ENCODE measurements at regions not wholly inside any gene's neighbourhood (a gene's known extent, or its start where the extent isn't known, plus 50 kb on each side); places are given as distances from the start of the nearest gene placed in this dataset.
"Not testable (repeated sequence)": the region's sequence is repeated elsewhere in the genome, so short reads cannot be mapped to it uniquely, and the experiment has no call there.

DNA sequence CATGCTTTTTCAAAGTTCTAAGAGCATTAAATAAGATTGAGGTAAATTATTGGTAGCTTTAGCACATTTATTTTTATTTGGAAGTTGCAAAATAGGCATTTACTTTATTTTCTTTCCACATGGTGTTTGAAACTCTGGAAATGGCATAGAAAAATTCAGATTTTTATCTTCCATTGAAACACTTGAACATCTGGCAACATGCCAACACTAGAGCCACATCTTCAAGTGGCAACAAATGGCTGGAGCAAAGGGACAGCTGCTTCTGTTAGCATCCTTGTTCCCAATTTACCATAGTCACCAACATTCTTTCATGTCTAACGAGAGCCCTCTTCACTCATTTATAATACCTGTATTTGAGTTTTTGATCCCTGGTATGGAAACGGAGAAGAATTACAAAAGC is 539.9 kb downstream of the ZNF608 start:
- DNase-seq = no peak

DNA sequence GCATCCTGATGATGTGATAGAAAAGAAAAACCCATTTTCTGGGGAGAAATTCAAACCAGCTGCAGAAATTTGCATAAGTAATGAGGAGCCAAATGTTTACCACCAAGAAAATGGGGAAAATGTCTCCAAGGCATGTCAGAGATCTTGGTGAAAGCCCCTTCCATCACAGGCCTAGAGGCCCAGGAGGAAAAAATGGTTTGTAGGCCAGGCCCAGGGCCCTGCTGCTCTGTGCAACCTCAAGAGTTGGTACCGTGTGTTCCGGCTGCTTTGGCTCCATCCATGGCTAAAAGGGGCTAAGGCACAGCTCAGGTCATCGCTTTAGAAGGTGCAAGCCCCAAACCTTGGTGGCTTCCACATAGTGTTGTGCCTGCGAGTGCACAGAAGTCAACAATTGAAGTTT is 543.1 kb downstream of the ZNF608 start:
- no peak for DNase-seq

DNA sequence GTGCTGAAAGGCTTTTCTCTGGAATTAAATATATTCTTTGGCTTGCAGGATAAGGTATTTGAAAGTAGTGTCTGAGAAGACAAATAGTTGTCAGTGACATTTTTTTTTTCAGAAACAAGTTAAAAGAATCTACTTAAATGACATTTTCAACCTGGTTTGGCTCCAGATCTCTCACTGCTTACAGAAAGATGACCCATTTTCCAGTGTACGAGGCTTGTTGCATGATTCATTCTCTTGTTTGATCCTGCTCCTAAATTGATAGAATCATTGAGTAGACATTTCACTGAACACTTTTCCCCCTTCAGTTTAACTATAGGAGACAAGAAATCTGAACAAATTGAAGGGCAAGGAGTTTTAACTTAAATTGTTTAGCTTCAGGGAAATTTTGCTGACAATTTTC is 546.1 kb downstream of the ZNF608 start:
- no peak for DNase-seq

DNA sequence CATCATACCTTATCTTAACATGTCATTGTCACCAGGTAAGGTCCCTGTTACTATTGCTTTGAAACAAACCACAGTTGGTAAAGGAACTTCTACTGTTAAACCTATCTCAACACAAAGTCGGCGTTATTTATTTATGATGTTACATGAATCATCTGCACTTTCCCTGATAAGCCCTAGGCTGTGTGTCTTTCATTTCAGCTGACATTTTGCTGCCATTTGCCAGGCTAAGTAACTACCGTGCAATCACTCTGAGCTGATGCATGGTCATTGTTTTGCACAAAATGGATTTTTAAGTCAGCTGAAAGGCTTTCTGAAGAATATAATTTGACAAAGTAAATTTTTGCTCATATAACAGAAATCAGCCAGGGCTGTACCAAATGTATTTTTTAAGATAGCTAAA is 546.5 kb downstream of the ZNF608 start:
- DNase-seq = no peak

DNA sequence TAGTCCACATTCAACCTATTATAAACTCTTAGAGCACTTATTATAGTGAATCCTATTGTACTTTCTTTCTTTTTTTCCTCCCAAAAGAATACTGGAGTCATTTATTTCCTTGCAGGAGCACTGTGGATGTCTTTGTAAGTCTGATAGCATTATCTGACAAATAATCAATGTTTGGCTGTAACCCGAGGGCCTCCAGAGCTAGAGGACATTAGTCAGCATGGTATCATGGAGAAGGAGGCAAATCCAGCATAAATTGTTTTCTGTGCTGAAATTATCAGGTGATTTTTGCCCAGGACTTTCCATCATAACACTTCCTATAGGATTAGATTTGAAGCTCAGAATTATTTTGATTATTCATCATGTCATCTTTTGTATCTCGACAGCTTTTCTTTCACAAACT is 551.0 kb downstream of the ZNF608 start:
- no peak for DNase-seq

DNA sequence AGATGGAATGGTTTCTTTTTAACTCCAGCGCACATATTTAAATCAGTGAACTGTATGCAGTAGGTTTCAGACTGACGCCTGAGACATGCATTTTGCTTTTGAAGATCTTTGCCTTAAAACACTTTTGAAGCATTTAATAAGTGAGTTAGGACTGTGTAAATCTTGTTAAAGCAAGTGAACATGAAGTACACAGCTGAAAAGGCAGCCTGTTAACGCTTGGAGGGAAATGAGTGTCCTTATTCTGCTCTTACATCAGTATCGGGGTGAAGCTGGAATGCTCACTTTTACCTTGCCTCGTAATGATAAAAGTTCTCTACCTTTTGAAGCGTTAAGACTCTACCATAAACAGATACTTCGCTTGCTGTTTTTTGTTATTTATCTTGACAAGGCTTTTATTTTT is 552.2 kb downstream of the ZNF608 start:
- no peak for DNase-seq

DNA sequence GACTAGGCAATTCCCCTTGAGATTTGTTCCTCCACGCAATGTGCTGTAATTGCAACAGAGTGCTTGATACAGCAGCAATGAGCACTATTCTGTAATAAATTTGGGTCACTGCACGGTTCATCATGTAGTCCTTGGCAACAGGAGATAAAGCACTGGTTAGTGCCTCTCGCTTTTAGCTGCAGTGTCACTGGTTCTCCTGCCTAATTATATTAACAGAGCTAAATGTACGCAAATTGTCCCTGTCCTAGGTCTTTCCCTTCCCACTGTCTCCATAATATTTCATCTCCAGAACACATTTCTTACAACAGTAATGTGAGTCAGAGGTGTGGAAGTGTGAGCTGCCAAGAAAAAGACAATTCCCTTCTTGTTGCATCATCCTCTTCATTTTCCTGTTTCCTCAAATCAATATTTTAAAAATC is 553.1 kb downstream of the ZNF608 start:
- no peak for DNase-seq

DNA sequence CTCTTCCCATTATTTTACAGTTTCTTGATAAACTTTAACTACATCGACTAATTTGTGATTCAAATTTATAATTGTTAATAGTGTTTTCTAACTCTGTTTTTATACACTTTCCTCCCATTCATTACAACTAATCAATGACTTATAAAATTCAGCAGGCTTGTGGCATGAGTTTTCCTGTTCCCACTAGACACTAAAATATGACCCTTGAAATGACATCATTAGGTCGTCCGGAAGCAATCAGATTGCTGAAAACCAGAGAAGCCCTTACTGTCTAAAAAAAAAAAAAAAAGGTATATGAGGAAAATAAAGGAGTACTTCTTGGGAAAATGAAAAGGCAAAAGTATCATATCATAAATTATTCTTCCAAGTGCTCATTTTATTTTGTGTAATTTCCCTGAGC is 553.7 kb downstream of the ZNF608 start:
- DNase-seq = no peak

DNA sequence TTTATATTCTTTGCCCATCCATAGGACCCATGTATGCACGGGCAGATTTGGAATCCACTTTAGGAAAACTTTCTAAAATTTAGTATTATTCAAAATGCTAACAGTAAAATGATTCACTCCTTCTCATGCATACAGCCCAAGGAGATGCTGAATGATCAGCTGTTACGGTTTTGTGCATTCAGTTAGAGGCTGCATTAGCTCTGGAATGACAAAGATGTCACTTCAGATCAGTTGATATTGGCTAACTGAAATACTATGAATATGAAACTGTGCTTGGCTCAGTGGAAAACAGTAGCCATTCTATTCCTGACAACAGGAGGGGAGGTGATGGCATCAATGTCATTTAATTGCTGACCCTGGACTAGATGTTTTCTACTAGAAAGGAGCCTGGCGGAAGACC is 560.7 kb downstream of the ZNF608 start:
- DNase-seq = no peak

DNA sequence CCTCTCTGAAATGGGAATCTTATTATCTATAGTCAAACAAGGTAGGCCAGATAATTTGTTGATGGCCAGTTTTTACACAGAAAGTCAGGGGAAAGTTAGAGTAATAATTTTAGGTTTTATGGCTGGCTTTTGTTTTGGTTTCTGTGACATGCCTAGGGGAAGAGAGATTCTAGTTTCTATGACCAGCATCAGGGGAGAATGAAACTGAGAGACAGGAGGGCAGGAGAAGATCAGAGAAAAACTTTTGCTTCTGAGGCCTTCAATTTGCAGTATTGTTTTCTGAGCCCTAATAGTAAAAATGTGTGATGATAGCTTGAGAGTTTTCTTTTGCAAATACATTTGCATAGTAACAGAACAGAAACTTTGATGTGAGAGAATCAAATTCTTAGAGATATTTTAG is 564.3 kb downstream of the ZNF608 start:
- no peak for DNase-seq

DNA sequence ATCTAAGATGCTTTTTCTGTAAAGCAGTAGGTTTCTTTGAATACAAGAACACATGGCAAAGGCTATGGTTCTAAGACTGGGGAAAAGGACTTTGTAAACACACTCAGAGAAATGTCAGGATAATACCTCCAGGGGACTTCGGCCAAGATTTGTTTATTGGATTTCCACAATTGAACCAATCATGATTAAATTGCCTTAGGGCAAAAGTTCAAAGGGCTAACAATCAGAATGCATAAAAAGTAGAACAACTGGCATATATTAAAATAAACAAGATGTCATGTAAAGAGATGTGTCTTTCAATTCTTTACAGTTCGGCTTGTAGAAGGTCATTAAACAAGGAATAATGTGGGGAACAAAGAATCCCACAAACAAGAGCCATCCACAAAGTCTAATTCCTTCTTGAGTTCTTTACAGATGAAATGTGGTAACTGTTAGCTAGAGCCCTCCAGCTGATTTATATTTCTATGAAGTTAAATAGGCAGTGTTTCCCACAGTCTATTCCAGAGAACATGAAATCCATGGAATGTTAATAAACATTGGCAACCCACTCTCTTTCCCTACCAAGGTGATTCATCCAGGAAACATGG is 565.5 kb downstream of the ZNF608 start:
- no peak for DNase-seq

DNA sequence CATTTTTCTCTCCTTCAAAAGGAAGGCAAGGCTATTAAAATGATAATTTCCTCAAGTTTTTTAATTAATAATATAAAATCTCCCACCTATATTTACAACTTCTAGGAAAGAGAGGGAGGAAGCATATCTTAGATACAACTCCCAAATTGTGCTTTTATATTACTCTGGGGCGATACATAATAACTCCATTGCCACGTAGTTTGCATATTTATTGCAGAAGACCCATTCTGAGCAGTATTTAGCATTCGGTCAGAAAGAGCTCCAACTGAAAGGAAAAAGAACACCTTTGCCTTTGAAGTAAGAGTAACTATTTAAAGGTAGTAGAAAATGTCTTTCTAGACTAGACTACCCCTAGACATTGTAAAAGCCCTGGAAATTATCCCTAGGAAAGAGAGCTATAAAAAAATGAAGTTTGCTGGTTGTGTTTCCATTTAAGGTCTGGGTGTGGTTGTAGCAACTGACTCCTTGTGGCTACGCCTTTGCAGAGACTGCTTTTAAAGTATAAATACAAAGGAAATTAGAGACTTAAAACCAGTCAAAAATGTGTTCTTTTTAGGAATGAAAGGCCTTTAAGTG is 566.1 kb downstream of the ZNF608 start:
- no peak for DNase-seq

DNA sequence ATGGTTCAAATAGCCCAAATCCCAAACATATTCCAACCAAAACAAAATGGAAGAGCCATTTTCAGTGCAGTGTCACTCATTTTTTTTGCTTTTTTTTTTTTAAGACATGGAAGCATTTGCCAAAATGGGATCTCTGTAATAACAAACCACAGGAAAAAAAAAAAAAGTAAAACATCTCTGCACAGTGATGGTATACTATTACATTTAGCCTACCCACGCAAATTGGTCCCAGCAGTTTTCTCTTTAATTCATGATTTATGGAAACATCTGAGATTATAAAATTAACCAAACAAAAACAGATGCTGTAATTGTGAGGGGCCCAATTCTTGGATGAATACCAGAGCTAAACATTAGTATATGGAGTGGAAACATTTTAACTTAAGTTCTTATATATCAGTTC is 566.6 kb downstream of the ZNF608 start:
- DNase-seq = no peak

DNA sequence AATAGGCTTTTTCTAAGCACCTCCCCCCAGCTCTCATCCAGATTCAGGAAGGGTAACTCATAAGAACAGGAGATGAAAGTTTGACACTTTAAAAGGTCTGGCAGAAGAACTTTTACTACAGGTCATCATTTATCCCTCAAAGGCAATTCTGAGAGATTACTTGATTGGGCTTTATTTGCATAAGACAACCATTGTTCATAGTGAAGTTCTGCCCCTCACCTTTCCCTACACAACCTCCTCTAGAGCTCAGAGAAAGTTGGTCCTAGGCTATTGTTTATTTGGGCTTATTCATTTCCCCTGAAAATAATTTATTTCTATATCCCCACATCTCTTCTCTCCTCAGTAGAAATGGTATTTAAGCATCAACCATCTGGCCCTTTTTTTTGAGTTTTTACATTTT is 568.4 kb downstream of the ZNF608 start:
- DNase-seq = no peak

DNA sequence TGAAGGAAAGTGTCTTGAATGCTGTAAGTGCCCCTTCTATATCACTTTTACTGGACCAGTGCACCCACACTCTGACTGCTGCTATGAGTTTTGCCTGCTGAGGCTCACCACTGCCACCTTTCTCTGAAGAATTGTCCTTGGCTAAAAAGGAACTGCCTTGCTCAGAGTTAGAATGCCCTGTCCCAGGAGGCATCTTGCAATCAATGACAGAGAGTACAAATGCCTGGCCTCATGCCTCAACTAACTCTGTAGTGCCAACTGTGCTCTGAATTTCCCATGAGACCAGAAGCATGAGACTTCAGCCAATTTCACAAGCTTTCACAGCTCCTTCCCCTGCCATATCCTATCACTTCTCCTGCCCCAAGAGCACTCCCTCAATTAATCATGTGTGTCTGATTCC is 569.7 kb downstream of the ZNF608 start:
- DNase-seq = no peak

DNA sequence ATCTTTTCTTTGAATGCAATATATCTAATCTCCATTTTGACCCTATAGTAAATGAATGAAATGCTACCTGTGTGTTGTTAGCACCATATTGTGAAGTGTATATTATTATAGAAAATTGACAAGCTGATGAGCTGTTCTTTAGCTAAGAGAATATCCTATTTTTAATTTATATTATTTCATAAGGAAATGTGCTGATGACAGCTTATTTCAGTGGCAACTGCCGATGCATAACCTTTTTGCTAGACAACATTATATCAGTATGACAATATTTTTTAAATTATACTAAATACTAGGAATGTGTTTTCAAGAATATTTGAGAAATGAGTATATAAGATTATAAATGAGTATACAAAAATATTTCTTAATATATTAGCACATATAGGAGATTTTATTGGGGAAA is 573.1 kb downstream of the ZNF608 start:
- DNase-seq = no peak

DNA sequence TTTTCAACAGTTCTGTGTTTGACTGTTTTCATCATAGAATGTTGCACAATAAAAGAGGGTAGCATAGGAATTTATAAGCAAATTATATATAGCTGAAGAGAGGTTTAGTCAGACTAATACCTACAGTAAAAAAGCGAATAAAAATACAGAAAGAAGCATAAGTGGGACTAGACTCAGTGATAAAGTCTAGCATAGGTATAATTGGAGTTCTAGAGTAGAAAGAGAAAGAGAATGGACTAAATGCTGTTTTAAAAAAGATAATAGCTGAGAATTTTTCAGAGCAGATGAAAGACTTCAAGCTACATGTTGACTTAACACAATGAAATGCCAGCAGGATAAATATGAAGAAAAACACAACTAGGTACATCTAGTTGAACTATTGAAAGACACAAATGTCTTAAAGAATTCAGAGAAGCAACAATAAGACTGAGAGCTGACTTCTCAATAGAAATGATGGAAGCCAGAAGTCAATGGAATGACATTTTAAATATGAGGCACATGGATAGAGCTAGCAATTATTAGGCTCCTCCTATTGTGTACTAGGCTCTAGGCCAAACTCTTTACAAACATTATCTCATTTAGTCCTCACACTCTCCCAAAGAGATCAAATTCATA is 573.9 kb downstream of the ZNF608 start:
- no peak for DNase-seq

DNA sequence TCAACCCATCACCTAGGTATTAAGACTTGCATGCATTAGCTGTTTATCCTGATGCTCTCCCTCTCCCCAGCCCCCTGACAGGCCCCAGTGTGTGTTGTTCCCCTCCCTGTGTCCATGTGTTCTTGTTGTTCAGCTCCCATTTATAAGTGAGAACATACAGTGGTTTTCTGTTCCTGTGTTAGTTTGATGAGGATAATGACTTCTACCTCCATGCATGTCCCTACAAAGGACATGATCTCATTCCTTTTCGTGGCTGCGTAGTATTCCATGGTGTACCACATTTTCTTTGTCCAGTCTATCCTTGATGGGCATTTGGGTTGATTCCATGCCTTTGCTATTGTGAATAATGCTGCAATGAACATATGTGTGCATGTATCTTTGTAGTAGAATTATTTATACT is 578.3 kb downstream of the ZNF608 start:
- not testable (repeated sequence) for DNase-seq

DNA sequence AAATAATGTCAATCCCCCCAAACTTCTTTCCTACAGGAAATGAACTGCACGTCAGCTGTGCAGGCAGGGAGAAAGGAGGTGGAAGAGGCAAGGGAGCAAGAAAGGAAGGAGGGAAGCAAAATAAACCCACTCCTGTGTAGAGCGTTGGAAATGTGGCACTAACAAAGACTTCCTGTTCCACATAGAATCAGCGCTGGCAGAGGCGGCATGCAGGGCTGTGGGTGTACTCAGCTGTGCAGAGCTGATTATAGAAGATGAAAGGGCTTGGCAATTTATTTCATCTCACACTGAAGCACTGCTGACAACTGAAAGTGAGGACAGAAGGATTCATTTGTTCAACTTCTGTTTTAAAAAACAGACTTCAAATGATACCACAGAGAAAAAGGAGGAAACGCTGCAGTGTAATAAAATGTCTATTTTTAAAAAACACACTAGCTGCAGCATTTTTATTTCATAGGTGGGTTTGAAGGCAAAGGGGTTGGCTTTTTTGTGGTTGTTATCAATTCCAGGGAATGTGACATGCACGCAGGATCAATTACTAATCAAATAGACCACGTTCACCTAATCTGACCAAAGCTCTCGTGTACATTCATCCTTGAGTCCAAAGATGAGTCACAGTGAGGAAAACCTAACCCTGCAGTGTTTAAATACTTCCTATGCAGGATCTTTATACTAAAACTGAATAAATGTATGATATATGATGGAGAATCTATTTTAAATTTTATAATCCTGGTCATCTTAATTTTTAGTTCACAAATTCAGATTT is 583.5 kb downstream of the ZNF608 start:
- no peak for DNase-seq

DNA sequence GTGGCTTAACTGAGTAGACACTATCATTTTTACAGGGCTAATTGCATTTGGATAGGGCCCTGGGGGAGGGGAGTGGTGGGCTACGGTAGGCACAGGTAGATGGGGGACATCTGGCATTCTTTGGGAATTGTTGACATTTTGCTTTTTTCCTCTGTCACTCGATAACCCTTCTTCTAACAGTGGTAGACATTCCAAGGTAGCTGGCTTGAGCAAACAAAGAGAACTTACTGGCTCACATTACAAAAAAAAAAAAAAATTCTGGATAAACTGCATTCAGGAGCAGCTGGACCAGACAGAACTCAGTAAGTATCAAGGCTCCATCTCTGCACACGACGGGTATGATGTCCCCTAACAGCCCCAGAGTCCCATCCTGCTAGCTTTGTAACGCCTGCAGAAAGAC is 585.2 kb downstream of the ZNF608 start:
- no peak for DNase-seq

DNA sequence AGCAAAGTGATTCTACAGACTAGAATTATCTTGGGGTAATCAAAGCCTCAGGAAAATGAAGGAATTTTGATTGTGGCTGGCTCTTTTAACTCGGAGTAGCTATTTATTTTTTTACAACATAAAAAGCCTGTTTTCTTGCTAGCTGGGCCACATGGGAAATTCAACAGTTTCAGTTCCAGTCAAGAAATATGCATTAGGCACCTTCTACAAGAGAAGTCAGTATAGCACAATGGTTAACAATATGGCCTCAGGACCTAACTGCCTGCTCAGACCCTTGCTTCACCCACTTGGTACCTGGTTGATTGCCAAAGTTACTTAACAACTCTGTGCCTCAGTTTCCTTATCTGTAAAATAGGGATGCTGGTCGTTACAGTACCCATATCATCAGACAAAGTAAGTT is 586.2 kb downstream of the ZNF608 start:
- no peak for DNase-seq

DNA sequence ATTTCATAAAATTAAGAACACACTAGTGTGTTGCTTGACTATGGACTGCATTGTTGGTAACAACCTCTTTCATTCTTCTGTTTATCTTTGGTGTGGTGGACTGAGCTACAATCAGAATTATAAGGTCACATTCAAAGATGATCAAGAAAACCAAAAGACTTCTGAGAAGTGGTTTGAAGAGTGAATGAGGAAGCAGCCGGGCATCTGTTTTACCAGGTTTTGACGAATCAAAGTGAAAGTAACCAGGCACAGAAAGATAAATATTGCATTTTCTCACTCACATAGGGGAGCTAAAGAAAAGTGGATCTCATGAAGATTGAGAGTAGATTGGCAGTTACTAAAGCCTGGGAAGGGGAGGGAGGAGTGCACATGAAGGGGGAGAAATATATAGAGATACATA is 589.1 kb downstream of the ZNF608 start:
- no peak for DNase-seq

DNA sequence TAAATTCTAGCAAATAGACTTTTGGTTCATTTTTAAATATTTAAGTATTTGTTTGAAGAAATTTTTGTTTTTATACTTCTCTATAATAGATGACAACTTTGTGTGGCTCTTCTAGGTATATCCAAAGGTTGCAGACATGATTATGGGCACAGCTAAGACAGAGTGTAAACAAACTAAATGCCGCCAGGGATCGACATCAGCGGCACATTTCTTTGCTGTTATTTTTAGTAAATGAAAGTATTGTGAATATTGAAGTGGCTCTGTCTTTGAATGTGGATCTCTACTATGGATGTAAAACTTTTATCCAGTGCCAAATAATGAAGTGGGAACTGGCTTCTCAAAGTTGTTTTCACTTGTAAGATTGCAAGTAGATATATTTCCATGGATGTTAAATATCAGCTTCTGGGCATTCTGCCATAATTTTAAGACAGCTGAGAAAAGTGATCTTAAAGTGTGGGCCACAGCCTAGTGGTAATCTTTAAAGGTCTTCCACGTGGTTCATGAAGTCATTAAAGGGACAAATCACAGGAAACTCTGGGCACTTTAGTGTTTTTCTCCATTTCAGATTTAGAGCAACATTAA is 589.9 kb downstream of the ZNF608 start:
- DNase-seq = no peak

DNA sequence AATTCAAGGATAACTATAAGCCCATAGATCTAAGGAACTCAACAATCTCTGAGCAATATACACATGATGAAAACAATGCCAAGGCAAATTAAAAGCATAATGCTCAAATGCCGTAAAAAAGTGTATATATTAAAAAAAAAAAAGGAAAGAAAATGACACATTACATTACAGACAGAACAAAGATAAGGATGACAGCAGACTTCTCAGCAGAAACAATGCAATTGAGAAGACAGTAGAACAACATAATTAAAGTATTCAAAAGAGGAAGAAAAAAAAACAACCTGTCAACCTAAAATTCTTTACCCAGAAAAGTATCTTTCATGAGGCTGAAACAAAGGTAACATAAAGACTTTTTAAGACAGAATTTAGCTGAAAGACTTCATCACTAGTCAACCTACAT is 591.7 kb downstream of the ZNF608 start:
- DNase-seq = no peak
